Pancreas (tissue), 10 donors: ENCODE measurements at regions not wholly inside any gene's neighbourhood (a gene's known extent, or its start where the extent isn't known, plus 50 kb on each side); places are given as distances from the start of the nearest gene placed in this dataset.

ENCODE experiments used
- ATAC-seq, 4 donors: fragments of 200-7000 bp; cut with Tn5 transposase; one replicate each; pipeline versions ENCODE4 v1.8.0 to v1.9.1; 2020; ENCODE audit warnings: mild to moderate bottlenecking in 4 of 4, moderate library complexity in 4 of 4
- DNase-seq, 6 donors: peaks; one replicate each; pipeline ENCODE4 v3.0.0-alpha.2; 2020
- FAIRE-seq: peaks from 2 replicates; lab custom pipeline; 2012; peaks lifted over from hg19 to GRCh38; lab: Jason Lieb, UNC
- H3K27ac ChIP-seq, 4 donors: fragments of 200-600 bp; sonication (generic); 1 replicate in 3 of 4; 2 replicates in 1 of 4; pipeline versions ENCODE4 v1.5.0 to v1.8.0; 2020
- H3K27me3 ChIP-seq, 4 donors: fragments of 200-600 bp; one replicate each; pipeline ENCODE4 v1.8.0; 2021
- H3K36me3 ChIP-seq, 3 donors: fragments of 200-600 bp; sonication (generic) in 1 of 3; one replicate each; pipeline versions ENCODE4 v1.5.0 to v1.8.0; 2020 to 2021
- H3K4me1 ChIP-seq, 3 donors: fragments of 200-600 bp; one replicate each; pipeline ENCODE4 v1.8.0; 2021
- H3K4me3 ChIP-seq, 4 donors: fragments of 200-600 bp; sonication (generic) in 2 of 4; one replicate each; pipeline versions ENCODE4 v1.5.0 to v1.8.0; 2020 to 2021
- H3K9me3 ChIP-seq, 4 donors: fragments of 200-600 bp; one replicate each; pipeline ENCODE4 v1.8.0; 2021
- WGBS, 2 donors: extraction: QIAGEN DNeasy Blood & Tissue Kit; methylation state at CpG; one replicate each; pipeline ENCODE4 v1.1.7; 2013; 5-methylcytosine and 5-hydroxymethylcytosine counted together
- intact Hi-C, 3 donors: fragments of 100-400 bp; cut with DNase I; formaldehyde crosslinking; loops; one replicate each; pipeline versions ENCODE4 v1.11.1 to v1.14.2; 2022
- TF ChIP-seq, protein P1 (sequence below), 4 donors: fragments of 200-600 bp; sonication (generic) in 3 of 4; IDR thresholded peaks; one replicate each; pipeline versions ENCODE4 v1.5.0 to v1.8.0; 2021; ENCODE audit warnings: antibody characterized with exemption in 4 of 4
- donor health status: healthy with polysubstance abuse.
- donor health status: DM: no; HTN: no; CAD: no; lungs with moderate emphysema.
- donor health status: DM: no; HTN: no; CAD: no.
- donor health status: control.
- donor health status: control.
- donor health status: Bipolar disorder and iron deficiency.
- donor health status: DM: yes; HTN: yes; CAD: no.
- donor health status: DM: no; HTN: no; CAD: no.
- donor health status: DM: no; HTN: no; CAD: no.
- donor health status: DM: yes; HTN: yes; CAD: no.

DNA sequence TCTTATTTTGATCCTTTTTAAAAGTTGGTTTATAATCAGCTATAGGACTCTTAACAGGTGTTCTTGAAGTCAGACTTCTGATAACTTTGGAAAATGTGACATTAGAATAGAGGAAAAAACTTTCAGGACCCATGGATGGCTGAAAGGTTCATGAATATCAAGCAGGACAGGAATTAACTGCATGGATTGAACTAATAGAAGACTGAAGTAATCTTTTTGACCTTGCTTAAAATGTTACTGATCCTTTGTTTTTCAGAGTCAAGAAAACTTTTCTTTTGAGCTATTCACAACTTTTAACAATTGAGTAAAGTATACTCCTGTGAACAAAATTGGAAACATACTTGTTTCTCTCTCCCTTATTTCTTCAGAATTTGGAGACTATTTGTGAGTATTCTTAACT is 79.2 kb downstream of the PLK2 start:
- no peak for FAIRE-seq
- intact Hi-C loops: no loop called here
- H3K27ac ChIP-seq: no peak overlapping the region
- TF ChIP-seq, protein P1, sequence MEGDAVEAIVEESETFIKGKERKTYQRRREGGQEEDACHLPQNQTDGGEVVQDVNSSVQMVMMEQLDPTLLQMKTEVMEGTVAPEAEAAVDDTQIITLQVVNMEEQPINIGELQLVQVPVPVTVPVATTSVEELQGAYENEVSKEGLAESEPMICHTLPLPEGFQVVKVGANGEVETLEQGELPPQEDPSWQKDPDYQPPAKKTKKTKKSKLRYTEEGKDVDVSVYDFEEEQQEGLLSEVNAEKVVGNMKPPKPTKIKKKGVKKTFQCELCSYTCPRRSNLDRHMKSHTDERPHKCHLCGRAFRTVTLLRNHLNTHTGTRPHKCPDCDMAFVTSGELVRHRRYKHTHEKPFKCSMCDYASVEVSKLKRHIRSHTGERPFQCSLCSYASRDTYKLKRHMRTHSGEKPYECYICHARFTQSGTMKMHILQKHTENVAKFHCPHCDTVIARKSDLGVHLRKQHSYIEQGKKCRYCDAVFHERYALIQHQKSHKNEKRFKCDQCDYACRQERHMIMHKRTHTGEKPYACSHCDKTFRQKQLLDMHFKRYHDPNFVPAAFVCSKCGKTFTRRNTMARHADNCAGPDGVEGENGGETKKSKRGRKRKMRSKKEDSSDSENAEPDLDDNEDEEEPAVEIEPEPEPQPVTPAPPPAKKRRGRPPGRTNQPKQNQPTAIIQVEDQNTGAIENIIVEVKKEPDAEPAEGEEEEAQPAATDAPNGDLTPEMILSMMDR (IDR thresholded peaks at IDR 0.05): no peak
- no peaks in the 10 kb centered on the region for H3K27me3 ChIP-seq
- no peak overlapping the region for H3K4me3 ChIP-seq
- no peaks in the 10 kb centered on the region for H3K4me1 ChIP-seq
- no peaks in the 10 kb centered on the region for H3K36me3 ChIP-seq
- no peaks in the 10 kb centered on the region for H3K9me3 ChIP-seq
- no peak for DNase-seq
- no peak for ATAC-seq

DNA sequence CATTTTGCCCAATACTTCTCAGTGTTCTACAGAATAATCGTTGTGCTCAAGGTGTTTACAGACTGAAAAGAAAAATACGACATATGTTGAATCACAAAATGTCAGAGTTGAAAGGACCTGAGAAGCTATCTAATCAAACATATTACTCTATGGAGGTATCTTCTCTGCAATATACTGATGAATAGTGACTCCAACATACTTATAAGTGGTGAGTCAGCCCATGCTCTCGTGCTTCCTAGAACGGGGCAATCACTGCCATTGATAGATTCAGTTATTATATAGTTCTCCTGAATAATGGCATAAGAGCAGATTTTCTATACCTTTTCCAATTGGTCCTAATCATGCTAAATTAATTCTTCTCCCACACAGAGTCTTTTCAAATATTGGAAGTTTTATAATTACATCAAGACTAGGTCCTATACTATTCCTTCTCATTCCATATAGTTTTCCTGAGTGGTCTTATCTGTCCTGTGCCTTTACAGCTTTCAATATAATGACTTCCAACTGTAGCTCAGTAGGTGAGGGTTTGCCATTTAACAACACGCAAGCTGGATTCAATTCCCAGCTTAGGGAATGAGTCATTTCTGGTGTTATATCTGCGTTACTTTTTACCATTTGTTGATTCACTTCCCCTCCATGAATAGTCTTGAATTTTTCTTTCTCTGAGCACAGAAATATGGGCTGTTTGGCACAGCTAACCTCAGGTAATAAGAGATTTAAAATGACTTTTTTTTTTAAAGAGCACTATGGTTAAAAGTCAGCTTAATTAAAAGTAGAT is 81.1 kb downstream of the PLK2 start:
- Histone ChIP-seq H3K36me3 (no peaks in the 10 kb centered on the region), H3K4me1 (no peaks in the 10 kb centered on the region), H3K27ac (no peak overlapping the region), H3K4me3 (no peak overlapping the region), H3K27me3 (no peaks in the 10 kb centered on the region), H3K9me3 (no peaks in the 10 kb centered on the region)
- TF ChIP-seq, protein P1 (IDR thresholded peaks at IDR 0.05): no peak
- DNase-seq (no peak), FAIRE-seq (no peak), ATAC-seq (no peak)
- intact Hi-C loops: no loop called here
- 79 to 88% methylated on average over 6 of the region's 6 CpGs for WGBS, 2 donors

DNA sequence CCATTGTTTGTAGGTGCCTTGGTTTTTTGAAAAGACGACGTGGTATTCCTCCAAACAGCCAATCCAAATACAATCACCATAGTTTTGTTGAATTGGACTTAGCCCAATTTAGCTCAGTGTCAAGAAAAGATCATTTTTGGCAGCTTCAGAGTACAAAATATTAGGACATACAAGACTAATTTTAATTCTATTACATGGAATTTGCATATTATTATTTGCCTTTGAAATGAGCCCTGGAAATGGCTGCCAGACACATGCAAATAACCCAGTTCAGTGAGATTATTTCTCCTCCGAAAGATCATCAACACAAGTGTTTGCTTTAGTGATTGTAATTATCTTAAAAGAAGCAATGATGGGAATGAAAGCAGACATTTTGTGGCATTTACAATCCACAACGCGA is 89.3 kb downstream of the PLK2 start:
- ATAC-seq: no peak

DNA sequence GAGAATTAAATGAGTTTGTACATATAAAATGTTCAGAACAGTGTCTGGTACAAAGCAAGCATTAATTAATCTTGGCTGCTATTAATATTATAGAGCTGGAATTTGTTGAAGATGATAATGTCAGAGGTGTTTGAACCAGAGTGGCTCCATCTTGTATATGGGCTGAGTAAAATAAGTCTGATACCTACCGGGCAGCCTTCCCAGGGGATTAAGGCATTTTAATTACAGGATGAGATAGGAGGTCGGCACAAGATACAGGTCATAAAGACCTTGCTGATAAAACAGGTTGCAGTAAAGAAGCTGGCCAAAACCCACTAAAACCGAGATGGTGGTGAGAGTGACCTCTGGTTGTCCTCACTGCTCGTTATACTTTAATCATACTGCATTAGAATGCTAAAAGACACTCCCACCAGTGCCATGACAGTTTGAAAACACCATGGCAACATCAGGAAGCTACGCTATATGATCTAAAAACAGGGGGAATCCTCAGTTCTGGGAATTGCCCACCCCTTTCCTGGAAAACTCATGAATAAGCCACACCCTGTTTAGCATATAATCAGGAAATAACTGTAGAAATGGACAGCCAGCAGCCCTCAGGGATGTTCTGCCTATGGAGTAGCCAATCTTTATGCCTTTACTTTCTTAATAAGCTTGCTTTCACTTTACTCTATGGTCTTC is 90.2 kb downstream of the PLK2 start:
- ATAC-seq (no peak), DNase-seq (no peak), FAIRE-seq (no peak)
- intact Hi-C loops: no loop called here
- H3K4me1 ChIP-seq: no peaks in the 10 kb centered on the region
- WGBS, 2 donors: 64 to 73% methylated on average over 5 of the region's 5 CpGs
- H3K36me3 ChIP-seq: no peaks in the 10 kb centered on the region
- no peaks in the 10 kb centered on the region for H3K27me3 ChIP-seq
- no peak overlapping the region for H3K4me3 ChIP-seq
- no peaks in the 10 kb centered on the region for H3K9me3 ChIP-seq
- H3K27ac ChIP-seq: no peak overlapping the region
- TF ChIP-seq, protein P1 (IDR thresholded peaks at IDR 0.05): no peak

More for the DNA sequence above, 89.3 kb downstream of the PLK2 start:
- 71 to 78% methylated on average over 5 of the region's 5 CpGs for WGBS, 2 donors
- Histone ChIP-seq H3K27me3 (no peaks in the 10 kb centered on the region), H3K27ac (no peak overlapping the region), H3K4me1 (no peaks in the 10 kb centered on the region), H3K36me3 (no peaks in the 10 kb centered on the region), H3K4me3 (no peak overlapping the region), H3K9me3 (no peaks in the 10 kb centered on the region)
- intact Hi-C loops: no loop called here
- TF ChIP-seq, protein P1 (IDR thresholded peaks at IDR 0.05): no peak
- DNase-seq (no peak), FAIRE-seq (no peak)

DNA sequence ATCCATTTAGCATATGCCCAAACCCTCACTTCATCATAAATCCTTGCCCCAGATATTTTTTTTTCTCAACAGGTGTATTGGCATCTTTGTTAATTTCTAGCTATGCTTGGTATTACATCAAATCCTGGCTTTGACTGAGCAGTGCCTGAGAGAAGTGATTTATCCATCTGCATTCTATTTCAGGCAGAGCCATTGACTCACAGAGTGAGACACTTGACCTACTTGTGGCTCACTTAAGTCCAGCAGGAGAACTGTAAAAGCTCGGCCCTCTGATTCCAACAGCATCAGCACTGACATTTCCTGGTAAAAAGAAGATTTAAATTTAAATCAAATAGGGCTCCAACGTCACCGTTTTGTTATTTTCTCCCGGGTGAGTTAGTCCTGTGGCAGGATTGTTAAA is 93.4 kb downstream of the PLK2 start:
- no peaks in the 10 kb centered on the region for H3K4me1 ChIP-seq
- no peaks in the 10 kb centered on the region for H3K9me3 ChIP-seq
- H3K27me3 ChIP-seq: no peaks in the 10 kb centered on the region
- TF ChIP-seq, protein P1 (IDR thresholded peaks at IDR 0.05): no peak
- no peak for ATAC-seq
- 80% methylated on average over 4 of the region's 4 CpGs for WGBS, 2 donors
- H3K36me3 ChIP-seq: no peaks in the 10 kb centered on the region
- no peak for FAIRE-seq
- no peak overlapping the region for H3K4me3 ChIP-seq
- DNase-seq: no peak
- no peak overlapping the region for H3K27ac ChIP-seq
- intact Hi-C loops: no loop called here
